AG08395 (cell line): ENCODE measurements at regions not wholly inside any gene's neighbourhood (a gene's known extent, or its start where the extent isn't known, plus 50 kb on each side); places are given as distances from the start of the nearest gene placed in this dataset.
A peak's percentile ranks its signal among the peaks of the same experiment; 100 is the strongest.
"Not testable (repeated sequence)": the region's sequence is repeated elsewhere in the genome, so short reads cannot be mapped to it uniquely, and the experiment has no call there.

ENCODE experiments used
- DNase-seq: peaks from one replicate; pipeline ENCODE4 v3.0.0; 2012; ENCODE audit warnings: mixed read lengths, low spot score

- DNase-seq = no peak
These were observed 57.3 kb downstream of the MED10 start for GRCh38 chr5:6321078-6321477.

DNA sequence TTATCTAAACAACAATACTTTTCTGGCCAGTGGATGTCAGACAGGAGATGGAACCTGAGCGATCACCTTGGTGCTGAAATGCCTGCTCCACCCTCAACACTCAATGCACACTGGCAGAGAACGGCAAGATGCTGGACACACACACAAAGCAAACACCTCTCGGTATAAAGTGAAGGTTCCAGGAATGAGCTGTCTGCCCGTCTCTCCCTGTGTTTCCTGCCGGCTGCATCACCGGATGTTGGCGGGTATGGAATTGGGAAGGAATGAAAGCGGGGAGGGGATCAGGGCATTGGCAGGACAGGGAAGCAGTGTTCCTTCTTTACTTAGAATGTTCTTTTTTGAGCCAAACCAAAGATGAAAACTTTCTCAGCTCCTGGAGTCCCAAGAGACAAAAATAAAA is 59.2 kb downstream of the MED10 start:
- DNase-seq = no peak

GRCh38 chr5:6317116-6317798 is 61.1 kb downstream of the MED10 start:
- no peak for DNase-seq

DNA sequence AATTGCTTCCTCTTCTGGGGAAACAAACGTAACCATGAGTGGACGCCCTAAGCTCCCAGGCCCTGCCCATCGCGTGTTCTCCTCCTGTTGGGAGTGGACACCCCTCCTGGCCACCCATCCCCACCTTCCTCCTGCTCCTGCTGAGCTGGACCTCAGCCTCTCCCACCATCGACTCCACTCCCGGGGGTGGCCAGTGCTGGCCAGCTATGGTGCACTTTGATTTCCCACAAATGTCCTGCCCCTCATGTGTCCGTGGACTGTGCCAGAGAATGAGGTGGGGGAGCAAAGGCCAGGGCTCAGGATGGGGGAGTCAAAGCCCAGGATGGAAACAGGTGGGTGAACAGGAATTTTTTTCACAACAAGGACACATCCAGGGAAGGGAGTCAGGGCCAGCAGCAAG is 62.8 kb downstream of the MED10 start:
- DNase-seq = no peak

DNA sequence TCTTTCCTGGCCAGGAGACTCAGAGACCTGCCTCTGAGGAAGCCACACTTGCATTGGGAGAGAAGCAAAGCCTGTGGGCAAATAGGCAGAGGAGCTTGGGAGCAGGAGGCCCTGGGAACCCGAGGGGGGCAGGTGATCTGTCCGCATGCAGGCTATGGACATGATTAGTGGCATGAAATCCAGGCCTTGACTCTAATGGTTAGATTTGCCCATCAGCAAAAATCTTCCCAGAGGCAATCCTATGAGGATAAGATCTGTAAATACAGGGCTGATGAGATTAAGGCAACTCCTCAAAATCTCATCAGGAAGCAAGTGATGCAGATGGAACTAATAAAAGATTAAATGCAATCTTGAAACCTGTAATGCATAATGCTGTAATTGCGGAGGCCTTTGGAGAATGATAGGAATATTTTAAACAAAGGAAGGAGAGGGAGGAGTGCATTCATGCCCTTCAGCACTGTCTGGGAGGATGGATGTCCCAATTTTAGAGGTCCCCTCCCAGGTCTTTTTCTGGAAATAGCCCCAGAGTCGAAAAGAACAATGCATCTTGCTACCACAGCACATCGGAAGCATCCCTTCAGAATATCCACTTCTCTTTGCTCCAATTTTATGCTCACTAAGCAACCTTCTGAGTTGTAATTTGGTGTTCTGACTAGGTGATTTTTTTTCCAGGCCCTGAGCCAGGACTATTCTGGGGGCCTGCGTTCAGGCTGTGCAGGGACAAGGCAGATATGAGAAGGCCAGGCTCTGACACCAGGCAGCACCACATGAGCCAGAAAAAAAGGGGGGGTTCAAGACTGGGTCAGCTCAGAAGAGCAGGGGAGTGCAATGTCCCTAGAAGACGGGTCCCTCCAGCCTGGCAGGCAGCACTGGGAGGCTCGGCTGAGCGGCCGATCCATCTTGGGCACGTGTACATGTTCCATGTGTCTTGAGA is 66.5 kb downstream of the MED10 start:
- no peak for DNase-seq

DNA sequence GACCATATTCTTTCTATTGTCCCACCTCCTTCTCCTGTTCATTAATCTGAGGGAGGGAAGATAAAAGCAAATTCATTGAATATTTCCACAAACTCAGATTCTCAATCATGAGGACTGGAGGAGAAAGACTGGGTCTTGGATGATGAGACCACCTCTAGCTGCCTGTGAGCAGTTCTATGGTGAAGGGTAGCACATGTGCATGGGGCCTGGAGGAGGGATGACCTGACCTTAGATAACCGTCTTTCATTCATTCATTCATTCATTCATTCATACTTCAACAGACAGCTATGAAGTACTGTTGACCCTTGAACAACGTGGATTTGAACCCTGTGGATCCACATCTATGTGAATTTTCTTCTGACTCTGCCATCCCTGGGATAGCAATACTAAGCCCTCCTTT is 68.4 kb downstream of the MED10 start:
- DNase-seq = no peak

DNA sequence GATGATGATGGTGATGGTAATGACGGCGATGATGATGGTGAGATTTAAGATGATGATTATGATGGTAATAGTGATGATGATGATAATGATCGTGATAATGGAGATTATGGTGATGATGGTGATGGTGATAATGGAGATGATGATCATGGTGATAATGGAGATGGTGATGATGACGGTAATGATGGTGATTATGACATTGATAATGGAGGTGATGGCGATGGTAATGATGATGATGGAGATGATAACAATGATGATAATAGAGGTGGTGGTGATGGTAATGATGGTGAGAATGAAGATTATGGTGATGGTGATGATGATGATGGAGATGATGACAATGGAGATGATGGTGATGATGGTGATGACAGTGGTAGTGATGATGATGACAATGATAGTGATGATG is 69.7 kb downstream of the MED10 start:
- DNase-seq = no peak

GRCh38 chr5:6307304-6307703 is 71.0 kb downstream of the MED10 start:
- DNase-seq = no peak

DNA sequence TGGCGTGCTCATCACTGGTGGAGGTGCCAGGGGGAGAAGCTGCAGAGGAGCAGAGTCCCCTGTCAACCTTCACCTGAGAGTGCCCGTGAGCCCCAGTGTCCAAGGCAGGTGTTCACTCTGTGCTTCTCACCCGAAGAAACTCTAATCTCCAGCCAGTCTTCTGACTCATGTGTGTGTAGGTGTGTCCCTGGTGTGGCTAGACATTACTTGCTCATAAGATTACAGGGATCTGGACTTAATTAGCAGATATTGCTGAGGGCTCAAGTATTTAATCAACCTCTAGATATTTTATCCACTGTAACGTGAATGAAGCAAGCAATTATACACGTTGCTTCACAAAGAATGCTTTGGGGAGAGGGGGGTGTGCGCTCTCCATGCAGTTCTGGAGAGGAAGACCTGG is 72.5 kb downstream of the MED10 start:
- no peak for DNase-seq

GRCh38 chr5:6302684-6303083 is 75.7 kb downstream of the MED10 start:
- no peak for DNase-seq

DNA sequence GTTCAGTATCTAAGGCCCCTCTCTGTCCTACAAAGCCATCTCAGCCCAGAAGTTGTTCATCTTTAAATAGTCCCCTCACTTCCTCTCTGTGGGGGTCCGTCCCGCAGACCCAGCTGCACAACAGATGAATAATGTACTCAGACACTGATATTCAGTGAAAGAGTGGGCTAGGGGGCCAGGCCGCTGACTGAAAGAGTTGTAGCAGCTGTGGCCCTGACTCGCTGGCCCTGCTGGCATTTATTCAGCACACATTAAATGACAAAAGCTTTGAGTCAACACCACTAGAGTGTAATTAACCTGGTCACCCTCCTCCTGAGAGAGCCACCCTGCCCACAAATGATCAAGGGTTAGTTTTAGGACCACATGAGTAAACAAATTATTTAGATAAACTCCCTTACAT is 76.3 kb downstream of the MED10 start:
- no peak for DNase-seq

DNA sequence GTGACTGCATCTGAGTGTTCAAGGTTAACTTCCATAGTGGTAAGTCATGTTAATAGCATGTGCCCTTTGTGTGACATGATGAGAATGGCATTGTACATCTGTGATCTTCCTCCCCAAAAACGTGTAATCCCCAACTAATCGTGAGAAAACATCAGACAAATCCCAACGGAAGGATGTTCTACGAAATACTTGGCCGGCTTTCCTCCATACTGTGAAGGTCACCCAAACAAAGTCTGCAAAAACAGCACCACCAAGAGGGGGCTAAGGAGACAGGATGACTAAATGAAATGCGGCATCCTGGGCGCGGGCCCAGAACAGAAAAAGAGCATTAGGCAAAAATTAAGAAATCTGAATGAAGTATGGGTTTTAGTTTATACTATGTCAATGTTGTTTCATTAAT is 81.8 kb downstream of the MED10 start:
- DNase-seq = no peak

DNA sequence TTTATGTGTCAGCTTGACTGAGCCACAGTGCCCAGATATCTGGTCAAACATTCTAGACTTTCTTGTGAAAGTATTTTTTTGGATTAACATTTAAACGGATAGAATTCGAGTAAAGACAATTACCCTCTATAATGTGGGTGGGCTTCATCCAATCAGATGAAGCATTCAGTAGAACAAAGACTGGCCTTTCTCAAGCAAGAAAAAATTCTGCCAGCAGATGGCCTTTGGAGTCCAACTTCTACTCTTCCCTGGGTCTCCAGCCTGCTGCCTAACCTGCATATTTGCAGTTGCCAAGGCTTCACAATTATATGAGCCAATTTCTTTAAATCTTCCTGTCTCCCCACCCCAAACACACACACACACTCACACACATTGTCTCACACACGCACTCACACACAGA is 86.4 kb downstream of the MED10 start:
- DNase-seq = peak; percentile 8

GRCh38 chr5:6289239-6289638 is 89.1 kb downstream of the MED10 start:
- DNase-seq = no peak

- no peak for DNase-seq
These were observed 91.2 kb downstream of the MED10 start for GRCh38 chr5:6287176-6287575.

DNA sequence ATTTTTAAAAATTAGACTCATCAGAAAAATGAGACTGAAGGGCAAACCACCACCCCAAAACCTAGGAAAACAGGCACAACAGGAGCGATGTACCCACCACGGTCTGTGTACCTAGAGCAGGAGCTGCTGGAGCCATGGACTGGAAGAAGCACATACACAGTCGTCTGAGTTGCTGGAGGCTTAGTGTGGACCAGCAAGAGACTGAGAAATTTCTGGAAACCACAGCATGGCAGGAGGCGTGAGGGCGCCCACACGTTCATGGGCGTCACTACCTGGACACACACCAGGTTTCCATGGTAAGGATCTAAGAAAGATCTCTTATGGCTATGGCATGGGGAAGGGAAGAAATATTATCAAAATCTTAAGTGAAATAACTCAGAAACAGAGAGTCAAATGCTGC is 91.9 kb downstream of the MED10 start:
- no peak for DNase-seq

DNA sequence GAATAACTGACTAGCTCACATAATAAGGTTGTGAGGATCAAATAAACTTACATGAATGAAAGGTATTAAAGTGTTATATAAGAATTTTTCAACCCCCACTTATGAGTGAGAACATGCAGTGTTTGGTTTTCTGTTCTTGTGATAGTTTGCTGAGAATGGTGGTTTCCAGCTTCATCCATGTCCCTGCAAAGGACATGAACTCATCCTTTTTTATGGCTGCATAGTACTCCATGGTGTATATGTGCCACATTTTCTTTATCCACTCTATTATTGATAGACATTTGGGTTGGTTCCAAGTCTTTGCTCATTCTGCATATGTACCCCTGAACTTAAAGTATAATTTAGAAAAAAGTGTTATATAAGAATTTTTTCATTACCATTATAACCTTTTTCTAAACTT is 93.9 kb downstream of the MED10 start:
- DNase-seq = not testable (repeated sequence)

GRCh38 chr5:6282352-6282751 is 96.0 kb downstream of the MED10 start:
- DNase-seq = no peak

GRCh38 chr5:6281818-6282217 is 96.5 kb downstream of the MED10 start:
- no peak for DNase-seq

DNA sequence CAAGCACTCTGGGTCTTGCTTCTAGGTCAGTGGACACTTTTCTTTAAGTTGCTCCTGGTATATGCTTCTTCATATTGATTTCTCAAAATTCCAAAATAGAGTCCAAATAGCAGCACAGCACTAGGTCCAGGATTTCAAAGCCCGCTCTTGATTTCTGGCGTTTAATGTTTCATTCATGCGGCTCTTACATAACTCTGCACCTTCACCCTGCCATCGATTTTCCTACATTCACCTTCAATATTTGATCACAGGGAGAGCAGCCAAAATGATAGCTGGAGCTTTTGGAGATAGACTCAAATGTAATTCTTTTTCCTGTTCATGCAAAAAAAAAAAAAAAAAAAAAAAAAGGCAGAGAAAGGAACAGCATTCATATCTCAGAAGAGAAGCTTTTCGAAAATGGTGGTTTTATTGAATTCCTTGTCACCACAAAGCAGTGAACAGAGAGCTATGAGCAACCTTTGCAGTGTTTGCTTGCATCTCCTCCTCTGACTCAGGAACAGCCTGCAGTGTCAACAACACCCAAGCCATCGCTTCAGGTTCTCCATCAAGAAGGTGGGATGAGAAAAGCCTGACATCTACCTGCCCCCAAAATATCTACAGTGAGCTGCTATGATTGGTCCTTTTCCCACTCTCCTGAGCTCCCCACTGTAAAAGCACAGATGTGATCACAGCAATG is 97.8 kb downstream of the MED10 start:
- no peak for DNase-seq

- DNase-seq = no peak
These were observed 98.7 kb downstream of the MED10 start for GRCh38 chr5:6279607-6280006.

GRCh38 chr5:6274846-6275543 is 103.4 kb downstream of the MED10 start:
- no peak for DNase-seq
